ENCODE measurements at regions not wholly inside any gene's neighbourhood (a gene's known extent, or its start where the extent isn't known, plus 50 kb on each side); places are given as distances from the start of the nearest gene placed in this dataset.

DNA sequence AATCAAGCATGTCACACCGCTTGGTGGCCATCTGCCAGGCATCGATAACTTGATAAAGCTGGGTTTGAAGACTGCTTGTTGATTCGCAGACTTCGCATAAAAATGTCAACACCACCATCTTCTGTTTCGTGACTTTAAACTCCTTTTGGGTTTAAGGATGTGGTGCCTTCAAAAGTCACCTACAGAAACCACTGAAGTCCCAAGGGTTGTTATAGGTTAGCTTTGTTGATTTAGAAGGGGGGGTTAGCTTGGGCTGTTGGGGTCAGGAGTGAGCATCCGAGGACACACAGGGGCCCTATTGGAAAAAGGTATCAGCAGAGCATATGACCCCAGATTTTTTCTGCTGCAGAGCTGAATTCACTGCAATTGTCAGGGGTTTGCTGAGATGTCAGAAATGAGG is 76.7 kb upstream of the SSTR4 start:
- TF ChIP-seq, protein P1, sequence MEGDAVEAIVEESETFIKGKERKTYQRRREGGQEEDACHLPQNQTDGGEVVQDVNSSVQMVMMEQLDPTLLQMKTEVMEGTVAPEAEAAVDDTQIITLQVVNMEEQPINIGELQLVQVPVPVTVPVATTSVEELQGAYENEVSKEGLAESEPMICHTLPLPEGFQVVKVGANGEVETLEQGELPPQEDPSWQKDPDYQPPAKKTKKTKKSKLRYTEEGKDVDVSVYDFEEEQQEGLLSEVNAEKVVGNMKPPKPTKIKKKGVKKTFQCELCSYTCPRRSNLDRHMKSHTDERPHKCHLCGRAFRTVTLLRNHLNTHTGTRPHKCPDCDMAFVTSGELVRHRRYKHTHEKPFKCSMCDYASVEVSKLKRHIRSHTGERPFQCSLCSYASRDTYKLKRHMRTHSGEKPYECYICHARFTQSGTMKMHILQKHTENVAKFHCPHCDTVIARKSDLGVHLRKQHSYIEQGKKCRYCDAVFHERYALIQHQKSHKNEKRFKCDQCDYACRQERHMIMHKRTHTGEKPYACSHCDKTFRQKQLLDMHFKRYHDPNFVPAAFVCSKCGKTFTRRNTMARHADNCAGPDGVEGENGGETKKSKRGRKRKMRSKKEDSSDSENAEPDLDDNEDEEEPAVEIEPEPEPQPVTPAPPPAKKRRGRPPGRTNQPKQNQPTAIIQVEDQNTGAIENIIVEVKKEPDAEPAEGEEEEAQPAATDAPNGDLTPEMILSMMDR (conservative IDR thresholded peaks at IDR 0.05; ENCODE audit: low read depth, low read length), result no peak
- TF ChIP-seq EZH2 (IDR thresholded peaks at IDR 0.05; ENCODE audit: borderline replicate concordance, low read depth, low read length, poor library complexity, severe bottlenecking), result no peak
